Panc1 (cell line): ENCODE measurements at regions not wholly inside any gene's neighbourhood (a gene's known extent, or its start where the extent isn't known, plus 50 kb on each side); places are given as distances from the start of the nearest gene placed in this dataset.

Experiments used
- ATAC-seq: fragments of 200-7000 bp; cut with Tn5 transposase; 2 replicates; pipeline ENCODE4 v1.9.1; 2020; ENCODE audit warnings: mild to moderate bottlenecking, moderate library complexity
- BruUV-seq: library from RNA; stranded (reverse); fragments of 400-500 nt; replicated peaks from 2 replicates; lab custom pipeline; 2021; lab: Mats Ljungman, UMichigan
- CTCF ChIA-PET: fragments of 300-600 bp; sonication (Branson Sonifier 250); formaldehyde crosslinking; loops from one replicate; lab custom pipeline; 2022; ENCODE audit warnings: antibody characterized with exemption; lab: Charles Lee
- POLR2A ChIA-PET: fragments of 300-600 bp; sonication (Branson Sonifier 250); formaldehyde crosslinking; loops from one replicate; lab custom pipeline; 2022; ENCODE audit warnings: antibody characterized with exemption; lab: Charles Lee
- DNase-seq: peaks from one replicate; pipeline ENCODE4 v3.0.0-alpha.2; 2010; ENCODE audit warnings: low read depth, low spot score
- H3K27ac ChIP-seq: 2 replicates; pipeline ENCODE4 v1.5.1; 2011; ENCODE audit warnings: mild to moderate bottlenecking, low read length, inconsistent platforms
- H3K27me3 ChIP-seq: fragments of 200-500 bp; sonication (Bioruptor generic); 2 replicates; pipeline ENCODE4 v1.6.0; 2014; ENCODE audit warnings: low read length, inconsistent platforms; ENCODE audit not compliant: control insufficient read depth, insufficient read depth
- H3K36me3 ChIP-seq: fragments of 200-500 bp; sonication (Bioruptor generic); 2 replicates; pipeline ENCODE4 v1.5.1; 2014; ENCODE audit warnings: inconsistent platforms, mild to moderate bottlenecking, low read length, moderate library complexity; ENCODE audit not compliant: control insufficient read depth, insufficient read depth
- H3K4me1 ChIP-seq: 2 replicates; pipeline ENCODE4 v1.5.1; 2011; ENCODE audit warnings: inconsistent platforms, mild to moderate bottlenecking, low read length, moderate library complexity; ENCODE audit not compliant: control insufficient read depth, insufficient read depth
- H3K4me3 ChIP-seq, 2 experiments: 2 replicates each; pipeline ENCODE4 v1.5.1; 2011 to 2012; ENCODE audit warnings: low read depth in 2 of 2, low read length in 2 of 2, mild to moderate bottlenecking in 2 of 2, inconsistent platforms in 1 of 2, moderate library complexity in 1 of 2
- H3K9me3 ChIP-seq: fragments of 200-500 bp; sonication (Bioruptor generic); 2 replicates; pipeline ENCODE4 v1.5.1; 2014; ENCODE audit warnings: low read depth, mild to moderate bottlenecking, inconsistent platforms, low read length, moderate library complexity; ENCODE audit not compliant: control insufficient read depth, insufficient read depth
- POLR2AphosphoS5 ChIP-seq: IDR thresholded peaks from 2 replicates; pipeline ENCODE4 v1.6.1; 2012; ENCODE audit warnings: mild to moderate bottlenecking, low read depth, low read length, moderate library complexity
- SIN3A ChIP-seq: IDR thresholded peaks from 2 replicates; pipeline ENCODE4 v1.6.1; 2012; ENCODE audit warnings: low read depth, mild to moderate bottlenecking, low read length, moderate library complexity, borderline replicate concordance; ENCODE audit not compliant: insufficient read depth
- TCF7L2 ChIP-seq: IDR thresholded peaks from 2 replicates; pipeline ENCODE4 v1.6.1; 2011; ENCODE audit warnings: mild to moderate bottlenecking, low read depth, low read length, inconsistent platforms
- in situ Hi-C: cut with HindIII; loops from 2 replicates; pipeline ENCODE4 v1.10.0; 2016; ENCODE audit warnings: low sequenced_read_pairs, low pct_unique_long_range_greater_than_20kb
- intact Hi-C: fragments of 100-400 bp; cut with micrococcal nuclease; formaldehyde crosslinking; loops from one replicate; pipeline ENCODE4 v1.10.0; 2022; ENCODE audit not compliant: unreplicated experiment
- TF ChIP-seq, protein P1 (sequence below): fragments of 450-650 bp; IDR thresholded peaks from 2 replicates; pipeline ENCODE4 v1.5.1; 2017; ENCODE audit warnings: mild to moderate bottlenecking
- TF ChIP-seq, protein P2 (sequence below), 2 experiments: IDR thresholded peaks; 2 replicates each; pipeline ENCODE4 v1.6.1; 2011 to 2012; ENCODE audit warnings: low read depth in 2 of 2, control low read depth in 1 of 2, low read length in 1 of 2, mild to moderate bottlenecking in 1 of 2, moderate library complexity in 1 of 2; ENCODE audit not compliant: insufficient read depth in 1 of 2

- Histone ChIP-seq H3K27me3 (no peaks in the 10 kb centered on the region), H3K4me1 (peaks cover 15% of the 10 kb centered on the region), H3K27ac (no peak overlapping the region), H3K9me3 (peaks cover under 1% of the 10 kb centered on the region; the same call in 1 of the 2 replicates), H3K36me3 (no peaks in the 10 kb centered on the region), H3K4me3 (peak overlapping the region in 1 of 2 experiments; percentile 42; a peak in 2 of 4 replicates)
- no TSS peak for BruUV-seq
- in situ Hi-C loops = no loop called here
- POLR2A ChIA-PET = no interaction called here
- ATAC-seq (peak; percentile 4; the same call in 1 of the 2 replicates), DNase-seq (no peak)
- CTCF ChIA-PET = interaction anchor here (0.6 to 0.9 kb wide), 2 partner anchors 114 to 144 kb away, joined by 3 to 6 read pairs; no protein-coding TSS in a partner anchor
- intact Hi-C loops = loop anchor here (5.0 kb wide), 1 partner anchor 102 kb away; no protein-coding TSS in a partner anchor
- TF ChIP-seq POLR2AphosphoS5 (no peak), SIN3A (no peak)
- TF ChIP-seq, protein P1, sequence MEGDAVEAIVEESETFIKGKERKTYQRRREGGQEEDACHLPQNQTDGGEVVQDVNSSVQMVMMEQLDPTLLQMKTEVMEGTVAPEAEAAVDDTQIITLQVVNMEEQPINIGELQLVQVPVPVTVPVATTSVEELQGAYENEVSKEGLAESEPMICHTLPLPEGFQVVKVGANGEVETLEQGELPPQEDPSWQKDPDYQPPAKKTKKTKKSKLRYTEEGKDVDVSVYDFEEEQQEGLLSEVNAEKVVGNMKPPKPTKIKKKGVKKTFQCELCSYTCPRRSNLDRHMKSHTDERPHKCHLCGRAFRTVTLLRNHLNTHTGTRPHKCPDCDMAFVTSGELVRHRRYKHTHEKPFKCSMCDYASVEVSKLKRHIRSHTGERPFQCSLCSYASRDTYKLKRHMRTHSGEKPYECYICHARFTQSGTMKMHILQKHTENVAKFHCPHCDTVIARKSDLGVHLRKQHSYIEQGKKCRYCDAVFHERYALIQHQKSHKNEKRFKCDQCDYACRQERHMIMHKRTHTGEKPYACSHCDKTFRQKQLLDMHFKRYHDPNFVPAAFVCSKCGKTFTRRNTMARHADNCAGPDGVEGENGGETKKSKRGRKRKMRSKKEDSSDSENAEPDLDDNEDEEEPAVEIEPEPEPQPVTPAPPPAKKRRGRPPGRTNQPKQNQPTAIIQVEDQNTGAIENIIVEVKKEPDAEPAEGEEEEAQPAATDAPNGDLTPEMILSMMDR = no peak; the same call in 1 of the 2 replicates
These were observed 62.2 kb downstream of the CCNE1 start for GRCh38 chr19:29873801-29874575.

DNA sequence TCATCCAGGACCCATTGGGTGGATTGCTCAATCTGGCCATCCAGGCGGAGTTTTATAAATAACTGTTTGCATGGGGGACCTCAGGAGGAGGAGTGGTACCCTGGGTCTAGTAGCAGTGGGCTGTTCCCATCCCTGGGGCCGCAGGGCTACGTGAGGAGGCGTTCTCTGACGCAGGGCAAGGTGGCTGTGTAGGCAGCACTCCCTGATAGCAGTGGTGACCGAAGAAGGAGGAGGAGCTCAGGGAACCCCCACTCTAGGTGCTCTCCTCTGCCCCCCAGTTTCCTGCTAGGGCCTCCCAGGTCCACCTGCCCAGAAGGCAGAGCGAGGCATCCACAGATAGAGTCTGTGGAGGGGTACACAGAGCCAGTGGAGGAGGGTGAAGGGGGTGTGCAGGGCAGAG lies 64.1 kb downstream of the CCNE1 start:
- intact Hi-C loops = no loop called here
- no TSS peak for BruUV-seq
- ChIA-PET CTCF (interaction anchor here (0.7 kb wide), 1 partner anchor 105 kb away, joined by 3 read pairs; no protein-coding TSS in a partner anchor), POLR2A (no interaction called here)
- Histone ChIP-seq H3K36me3 (no peaks in the 10 kb centered on the region), H3K4me1 (peaks cover 15% of the 10 kb centered on the region), H3K27ac (no peak overlapping the region), H3K9me3 (no peaks in the 10 kb centered on the region), H3K27me3 (no peaks in the 10 kb centered on the region), H3K4me3 (no peak overlapping the region)
- DNase-seq (no peak), ATAC-seq (no peak)
- TF ChIP-seq TCF7L2 = no peak
- no peak for TF ChIP-seq SIN3A
- TF ChIP-seq, protein P1 = no peak
- TF ChIP-seq, protein P2, sequence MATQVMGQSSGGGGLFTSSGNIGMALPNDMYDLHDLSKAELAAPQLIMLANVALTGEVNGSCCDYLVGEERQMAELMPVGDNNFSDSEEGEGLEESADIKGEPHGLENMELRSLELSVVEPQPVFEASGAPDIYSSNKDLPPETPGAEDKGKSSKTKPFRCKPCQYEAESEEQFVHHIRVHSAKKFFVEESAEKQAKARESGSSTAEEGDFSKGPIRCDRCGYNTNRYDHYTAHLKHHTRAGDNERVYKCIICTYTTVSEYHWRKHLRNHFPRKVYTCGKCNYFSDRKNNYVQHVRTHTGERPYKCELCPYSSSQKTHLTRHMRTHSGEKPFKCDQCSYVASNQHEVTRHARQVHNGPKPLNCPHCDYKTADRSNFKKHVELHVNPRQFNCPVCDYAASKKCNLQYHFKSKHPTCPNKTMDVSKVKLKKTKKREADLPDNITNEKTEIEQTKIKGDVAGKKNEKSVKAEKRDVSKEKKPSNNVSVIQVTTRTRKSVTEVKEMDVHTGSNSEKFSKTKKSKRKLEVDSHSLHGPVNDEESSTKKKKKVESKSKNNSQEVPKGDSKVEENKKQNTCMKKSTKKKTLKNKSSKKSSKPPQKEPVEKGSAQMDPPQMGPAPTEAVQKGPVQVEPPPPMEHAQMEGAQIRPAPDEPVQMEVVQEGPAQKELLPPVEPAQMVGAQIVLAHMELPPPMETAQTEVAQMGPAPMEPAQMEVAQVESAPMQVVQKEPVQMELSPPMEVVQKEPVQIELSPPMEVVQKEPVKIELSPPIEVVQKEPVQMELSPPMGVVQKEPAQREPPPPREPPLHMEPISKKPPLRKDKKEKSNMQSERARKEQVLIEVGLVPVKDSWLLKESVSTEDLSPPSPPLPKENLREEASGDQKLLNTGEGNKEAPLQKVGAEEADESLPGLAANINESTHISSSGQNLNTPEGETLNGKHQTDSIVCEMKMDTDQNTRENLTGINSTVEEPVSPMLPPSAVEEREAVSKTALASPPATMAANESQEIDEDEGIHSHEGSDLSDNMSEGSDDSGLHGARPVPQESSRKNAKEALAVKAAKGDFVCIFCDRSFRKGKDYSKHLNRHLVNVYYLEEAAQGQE (IDR thresholded peaks at IDR 0.05; ENCODE audit: insufficient read depth in 1 of 2, low read depth in 2 of 2, low read length in 1 of 2) = no peak
- TF ChIP-seq POLR2AphosphoS5 = no peak
- in situ Hi-C loops = no loop called here
